HG02623 (cell line): ENCODE measurements at regions not wholly inside any gene's neighbourhood (a gene's known extent, or its start where the extent isn't known, plus 50 kb on each side); places are given as distances from the start of the nearest gene placed in this dataset.

Source experiments
- ATAC-seq: cut with Tn5 transposase; IDR thresholded peaks from one replicate; pipeline ENCODE4 v1.9.1; 2021; ENCODE audit warnings: moderate library complexity; ENCODE audit not compliant: unreplicated experiment

- no peak for ATAC-seq
These were observed 236.0 kb upstream of the ZNF462 start for GRCh38 chr9:106626936-106627335.

- no peak for ATAC-seq
These were observed 230.3 kb upstream of the ZNF462 start for GRCh38 chr9:106632621-106633020.

GRCh38 chr9:106634183-106634582 is 228.8 kb upstream of the ZNF462 start:
- no peak for ATAC-seq

- no peak for ATAC-seq
These were observed 228.3 kb upstream of the ZNF462 start for GRCh38 chr9:106634641-106635040.

DNA sequence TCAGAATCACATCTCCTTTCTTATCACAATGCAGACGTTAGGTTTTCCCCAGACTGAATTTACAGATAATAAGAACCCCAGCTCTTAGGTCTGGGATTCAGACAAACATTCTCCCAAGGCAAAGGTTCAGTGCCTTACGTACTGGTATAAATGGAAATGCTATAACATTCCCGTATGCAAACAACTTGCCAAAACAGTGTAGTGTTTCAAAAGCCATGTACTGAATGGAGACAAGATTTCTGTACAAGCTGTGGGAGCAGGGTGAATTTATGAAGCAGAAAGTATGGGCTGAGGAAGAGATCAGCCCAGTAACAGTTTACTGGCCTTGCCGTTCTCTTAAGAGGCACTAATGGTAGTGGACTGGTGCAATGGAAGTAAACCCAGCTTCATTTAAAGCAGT is 225.5 kb upstream of the ZNF462 start:
- no peak for ATAC-seq

DNA sequence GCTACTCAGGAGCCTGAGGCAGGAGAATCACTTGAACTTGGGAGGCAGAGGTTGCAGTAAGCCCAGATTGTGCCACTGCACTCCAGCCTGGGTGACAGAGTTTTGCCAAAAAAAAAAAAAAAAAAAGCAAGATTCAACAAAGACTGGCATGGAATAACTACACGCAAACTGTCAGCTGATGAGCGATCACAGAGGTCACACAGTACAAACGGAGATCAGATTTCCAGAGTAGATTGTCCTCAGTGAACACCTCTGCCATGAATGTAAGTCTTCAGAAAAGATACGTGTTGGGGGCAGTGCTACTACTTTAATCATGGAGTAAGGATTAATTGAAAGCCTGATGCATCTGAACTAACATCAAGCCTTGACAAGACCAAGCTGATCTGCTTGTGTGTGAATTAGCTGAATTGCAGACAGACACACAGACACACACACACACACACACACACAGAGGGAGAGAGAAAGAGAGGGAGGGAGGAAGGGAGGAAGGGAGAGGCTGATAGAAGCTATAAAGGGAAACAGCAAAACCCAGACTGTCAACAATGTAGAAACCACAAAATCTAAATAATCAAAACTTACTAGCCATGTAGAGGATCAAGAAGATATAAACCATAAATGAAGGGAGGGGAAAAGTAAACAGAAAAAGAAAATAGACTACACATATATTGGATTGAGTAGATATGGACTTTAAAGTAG is 222.9 kb upstream of the ZNF462 start:
- ATAC-seq = no peak

GRCh38 chr9:106643211-106643930 is 219.6 kb upstream of the ZNF462 start:
- no peak for ATAC-seq

GRCh38 chr9:106644661-106645060 is 218.3 kb upstream of the ZNF462 start:
- no peak for ATAC-seq

GRCh38 chr9:106648799-106649198 is 214.2 kb upstream of the ZNF462 start:
- ATAC-seq = no peak

GRCh38 chr9:106649664-106650063 is 213.3 kb upstream of the ZNF462 start:
- ATAC-seq = no peak

DNA sequence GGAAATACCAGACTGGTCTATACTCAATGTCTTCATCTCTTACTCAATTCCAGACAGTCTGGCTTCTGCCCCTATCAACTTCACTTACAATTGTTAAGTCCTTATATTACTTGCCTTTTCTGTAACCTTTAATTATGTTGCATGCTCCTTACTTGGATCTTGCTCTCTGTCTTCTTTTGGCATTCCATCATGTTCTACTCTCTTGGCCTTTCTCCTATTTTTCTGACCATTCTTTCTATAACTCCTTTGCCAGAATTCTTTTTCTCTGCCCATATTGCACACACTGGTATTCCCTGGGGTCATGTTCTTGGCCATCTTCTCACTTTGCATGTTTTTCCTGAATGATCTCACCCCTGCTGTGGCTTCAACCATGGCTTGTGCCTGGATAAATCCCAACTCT is 209.8 kb upstream of the ZNF462 start:
- no peak for ATAC-seq

DNA sequence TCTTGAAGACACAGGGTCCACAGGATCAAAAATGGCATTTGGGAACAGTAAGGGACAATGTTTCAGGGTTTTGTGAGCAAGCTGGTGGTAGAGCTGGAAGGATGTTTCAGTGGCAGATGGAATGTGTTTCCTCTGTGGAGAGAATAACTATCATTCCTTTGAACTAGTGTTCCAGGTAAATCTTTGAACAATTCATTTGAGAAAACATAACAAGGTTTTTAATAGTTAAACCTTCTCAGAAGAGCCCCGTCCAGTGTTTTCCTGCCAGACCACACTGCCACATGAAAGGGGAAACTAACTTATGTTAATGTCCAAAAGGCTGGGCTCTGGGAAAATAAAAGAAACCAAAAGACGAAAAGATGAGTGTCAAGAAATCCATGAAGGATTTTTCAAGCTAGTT is 207.0 kb upstream of the ZNF462 start:
- no peak for ATAC-seq

- ATAC-seq = no peak
These were observed 205.0 kb upstream of the ZNF462 start for GRCh38 chr9:106657926-106658325.

DNA sequence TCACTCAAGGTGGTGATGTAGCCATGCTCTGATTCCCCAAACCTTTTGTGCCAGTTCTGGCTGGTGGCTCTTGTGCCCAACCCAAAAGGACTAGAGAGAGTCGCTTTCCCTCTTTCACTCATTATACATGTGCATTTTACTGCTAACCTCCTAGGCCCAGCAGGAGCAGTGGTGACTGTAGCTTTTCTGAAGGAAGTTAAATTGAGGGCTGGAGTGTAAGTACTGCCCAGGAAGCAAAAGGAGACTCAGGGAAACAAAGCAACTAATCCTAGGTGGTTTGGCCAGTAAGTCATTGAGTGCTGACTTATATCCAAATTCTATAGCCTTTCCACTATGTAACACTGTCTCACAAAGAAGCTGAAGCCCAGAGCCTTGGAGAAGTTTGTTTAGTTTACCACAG is 194.4 kb upstream of the ZNF462 start:
- no peak for ATAC-seq

DNA sequence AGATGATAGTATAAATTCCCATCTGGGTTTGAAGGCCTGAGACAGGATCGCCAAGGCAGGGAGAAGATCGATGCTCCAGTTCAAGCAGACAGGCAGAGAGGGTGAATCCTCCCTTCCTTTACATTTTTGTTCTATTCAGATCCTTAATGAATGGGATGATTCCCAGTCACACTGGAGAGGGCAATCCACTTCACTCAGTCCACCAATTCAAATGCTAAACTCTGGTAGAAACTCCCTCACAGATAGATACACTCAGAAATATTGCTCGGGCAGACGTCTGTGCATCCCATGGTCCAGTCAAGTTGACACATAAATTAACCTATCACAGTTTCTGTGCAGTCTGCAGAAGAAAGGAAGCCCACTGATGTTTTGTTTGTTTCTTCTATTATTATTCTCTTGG is 193.1 kb upstream of the ZNF462 start:
- no peak for ATAC-seq

- ATAC-seq = no peak
These were observed 192.5 kb upstream of the ZNF462 start for GRCh38 chr9:106670418-106670817.

- no peak for ATAC-seq
These were observed 187.2 kb upstream of the ZNF462 start for GRCh38 chr9:106675780-106676179.

- no peak for ATAC-seq
These were observed 185.6 kb upstream of the ZNF462 start for GRCh38 chr9:106677374-106677773.

- no peak for ATAC-seq
These were observed 185.1 kb upstream of the ZNF462 start for GRCh38 chr9:106677830-106678229.

- ATAC-seq = no peak
These were observed 184.7 kb upstream of the ZNF462 start for GRCh38 chr9:106678273-106678672.

DNA sequence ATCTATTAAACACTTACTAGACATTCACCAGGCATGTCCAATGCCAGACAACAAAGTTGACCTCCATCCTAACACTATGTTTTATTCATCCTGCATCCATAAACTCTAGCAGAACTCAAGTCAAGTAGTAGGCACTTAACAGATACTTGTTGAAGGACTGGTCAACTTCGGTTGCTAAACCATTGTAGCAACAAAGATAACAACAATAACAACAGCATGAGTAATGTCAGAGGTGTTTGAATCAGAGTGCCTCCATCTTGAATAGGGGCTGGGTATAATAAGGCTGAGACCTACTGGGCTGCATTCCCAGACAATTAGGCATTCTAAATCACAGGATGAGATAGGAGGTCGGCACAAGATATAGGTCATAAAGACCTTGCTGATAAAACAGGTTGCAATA is 180.5 kb upstream of the ZNF462 start:
- ATAC-seq = no peak

- no peak for ATAC-seq
These were observed 179.5 kb upstream of the ZNF462 start for GRCh38 chr9:106683454-106683853.
